HG03280 (cell line): ENCODE measurements at regions not wholly inside any gene's neighbourhood (a gene's known extent, or its start where the extent isn't known, plus 50 kb on each side); places are given as distances from the start of the nearest gene placed in this dataset.
"Not testable (repeated sequence)": the region's sequence is repeated elsewhere in the genome, so short reads cannot be mapped to it uniquely, and the experiment has no call there.

ENCODE experiments used
- ATAC-seq: cut with Tn5 transposase; IDR thresholded peaks from one replicate; pipeline ENCODE4 v1.9.1; 2021; ENCODE audit warnings: mild to moderate bottlenecking, moderate library complexity; ENCODE audit not compliant: unreplicated experiment

DNA sequence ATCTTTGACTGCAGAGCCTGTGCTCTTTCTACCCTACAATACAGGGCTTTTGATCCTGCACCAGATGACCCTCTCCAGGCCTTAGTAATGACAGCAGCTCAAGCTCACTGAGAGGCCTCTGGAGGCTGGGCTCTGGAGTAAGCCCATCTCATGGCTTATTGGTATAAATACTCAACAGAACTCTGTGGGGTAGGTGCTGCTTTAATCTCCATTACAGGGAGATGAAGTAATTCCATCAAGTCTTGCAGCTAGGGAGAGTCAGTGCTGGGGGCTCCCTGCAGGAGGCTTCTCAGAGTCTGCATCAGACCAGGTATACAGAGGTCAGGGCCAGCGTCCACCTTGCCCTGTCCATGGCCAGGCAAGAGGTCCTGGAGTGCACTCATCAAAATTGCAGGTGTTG is 89.2 kb upstream of the SLC6A11 start:
- ATAC-seq: no peak

DNA sequence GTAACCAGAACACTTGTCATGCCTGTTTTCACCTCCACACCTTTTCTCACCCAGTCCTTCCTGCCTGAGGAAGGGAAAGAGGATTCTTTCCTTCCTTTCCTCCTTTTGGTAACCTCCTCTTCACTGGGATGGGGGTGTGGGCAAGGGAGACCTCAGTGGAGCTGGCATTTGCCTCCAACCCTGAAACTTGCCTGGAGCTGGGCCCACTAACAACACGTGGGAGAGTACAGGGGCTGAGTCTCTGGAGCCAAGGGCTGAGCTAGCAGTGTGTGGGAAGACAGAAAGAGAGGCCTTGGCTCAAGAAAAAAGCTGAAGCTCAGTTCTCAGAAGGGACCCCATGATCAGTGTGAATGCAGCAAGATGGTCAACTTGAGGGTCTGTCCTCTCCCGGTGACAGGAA is 86.6 kb upstream of the SLC6A11 start:
- ATAC-seq: no peak

GRCh38 chr3:10732292-10732691 is 83.7 kb upstream of the SLC6A11 start:
- ATAC-seq: no peak

DNA sequence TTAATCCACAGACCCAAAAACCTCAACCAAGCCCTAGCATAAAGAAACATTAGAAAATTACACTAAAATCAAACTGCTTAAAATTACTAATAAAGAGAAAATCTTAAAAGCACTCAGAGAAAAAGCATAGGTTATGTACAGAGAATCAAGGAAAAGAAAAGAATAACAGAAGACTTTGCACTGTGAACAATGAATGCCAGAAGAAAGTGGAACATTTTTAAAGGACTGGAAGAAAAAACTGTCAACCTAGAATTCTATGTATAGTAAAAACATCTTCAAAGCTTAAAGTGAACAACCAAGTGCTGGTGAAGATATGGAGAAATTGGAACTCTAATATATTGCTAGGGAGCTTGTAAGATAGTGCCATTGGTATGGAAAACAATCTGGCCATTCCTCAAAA is 82.7 kb upstream of the SLC6A11 start:
- no peak for ATAC-seq

DNA sequence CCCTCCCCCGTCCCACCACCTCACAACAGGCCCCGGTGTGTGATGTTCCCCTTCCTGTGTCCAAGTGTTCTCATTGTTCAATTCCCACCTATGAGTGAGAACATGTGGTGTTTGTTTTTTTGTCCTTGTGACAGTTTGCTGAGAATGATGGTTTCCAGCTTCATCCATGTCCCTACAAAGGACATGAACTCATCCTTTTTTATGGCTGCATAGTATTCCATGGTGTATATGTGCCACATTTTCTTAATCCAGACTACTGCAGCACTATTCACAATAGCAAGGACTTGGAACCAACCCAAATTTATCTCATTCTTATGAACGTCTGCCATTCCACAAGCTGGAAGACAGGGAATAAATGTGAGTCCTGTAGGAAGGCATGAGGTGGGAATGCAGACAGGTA is 79.6 kb upstream of the SLC6A11 start:
- ATAC-seq: not testable (repeated sequence)

GRCh38 chr3:10737785-10738184 is 78.2 kb upstream of the SLC6A11 start:
- no peak for ATAC-seq

DNA sequence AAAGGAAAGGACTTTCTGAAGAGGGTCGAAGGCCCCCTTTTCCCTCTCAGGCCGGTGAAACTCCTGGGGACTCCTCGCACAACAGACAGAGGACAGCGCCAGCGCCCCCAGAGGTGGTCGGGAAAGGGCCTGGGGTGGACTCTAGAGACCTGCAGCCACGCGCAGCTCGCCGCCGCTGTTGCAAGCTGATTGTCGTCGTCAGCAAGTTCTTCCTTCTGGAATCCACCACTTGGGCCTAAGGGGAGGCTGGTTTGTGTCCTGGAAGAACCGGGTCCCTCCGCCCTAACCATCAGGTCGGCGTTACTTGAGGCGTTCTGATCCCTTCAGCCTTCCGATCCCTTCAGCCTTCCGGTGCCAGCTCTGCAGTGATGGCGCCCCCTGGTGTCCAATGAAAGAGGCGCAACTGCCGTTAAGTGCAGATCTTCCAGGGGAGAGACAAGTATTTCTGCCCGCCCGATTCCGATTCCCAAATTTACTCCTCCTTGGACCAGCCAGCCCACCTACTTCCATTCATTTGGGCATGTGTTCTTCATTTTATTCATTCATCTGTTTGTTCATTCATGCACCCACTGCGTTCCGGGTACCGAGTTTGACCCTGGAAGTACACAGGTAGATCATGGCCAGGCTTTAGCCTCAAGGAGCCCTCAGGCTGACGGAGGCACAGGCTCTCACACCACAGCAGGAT is 77.2 kb upstream of the SLC6A11 start:
- no peak for ATAC-seq

- no peak for ATAC-seq
Measured at GRCh38 chr3:10740954-10741353, 75.1 kb upstream of the SLC6A11 start.

DNA sequence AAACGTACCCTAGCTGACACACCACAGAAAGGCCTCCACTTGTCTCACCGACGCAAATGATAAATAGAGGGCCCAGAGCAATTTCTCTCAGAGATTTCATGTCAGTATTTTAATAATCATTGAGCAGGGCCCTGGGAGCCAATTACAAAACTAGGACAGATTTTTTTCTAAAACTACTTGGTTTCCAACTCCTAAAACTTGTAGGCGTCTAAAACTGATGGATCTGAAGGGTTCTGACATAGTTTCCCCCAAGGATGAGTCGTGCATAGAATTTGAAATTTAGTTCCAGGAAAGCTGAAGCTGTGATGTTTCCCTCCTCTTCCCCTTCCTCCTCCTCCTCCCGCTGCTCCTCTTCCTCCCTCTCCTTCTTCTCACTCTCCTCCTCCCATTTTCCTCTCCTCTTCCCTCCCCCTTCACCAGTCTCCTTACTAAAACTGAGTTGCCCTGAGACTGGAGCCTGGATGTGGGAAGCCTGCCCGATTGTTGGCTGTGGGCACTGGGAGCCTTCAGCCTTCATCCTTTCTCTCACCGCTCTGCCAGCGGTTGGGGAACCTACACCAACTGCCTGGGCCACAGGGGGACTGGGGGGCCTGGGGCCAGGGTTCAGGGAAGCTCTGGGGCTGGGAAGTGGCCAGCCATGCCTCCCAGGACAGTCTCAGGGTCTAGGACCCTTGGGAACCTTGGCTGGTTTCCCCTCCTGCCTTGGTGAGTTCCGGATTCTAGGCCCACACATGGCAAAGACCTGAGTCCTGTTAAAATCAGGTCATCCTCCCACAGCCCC is 73.9 kb upstream of the SLC6A11 start:
- no peak for ATAC-seq

DNA sequence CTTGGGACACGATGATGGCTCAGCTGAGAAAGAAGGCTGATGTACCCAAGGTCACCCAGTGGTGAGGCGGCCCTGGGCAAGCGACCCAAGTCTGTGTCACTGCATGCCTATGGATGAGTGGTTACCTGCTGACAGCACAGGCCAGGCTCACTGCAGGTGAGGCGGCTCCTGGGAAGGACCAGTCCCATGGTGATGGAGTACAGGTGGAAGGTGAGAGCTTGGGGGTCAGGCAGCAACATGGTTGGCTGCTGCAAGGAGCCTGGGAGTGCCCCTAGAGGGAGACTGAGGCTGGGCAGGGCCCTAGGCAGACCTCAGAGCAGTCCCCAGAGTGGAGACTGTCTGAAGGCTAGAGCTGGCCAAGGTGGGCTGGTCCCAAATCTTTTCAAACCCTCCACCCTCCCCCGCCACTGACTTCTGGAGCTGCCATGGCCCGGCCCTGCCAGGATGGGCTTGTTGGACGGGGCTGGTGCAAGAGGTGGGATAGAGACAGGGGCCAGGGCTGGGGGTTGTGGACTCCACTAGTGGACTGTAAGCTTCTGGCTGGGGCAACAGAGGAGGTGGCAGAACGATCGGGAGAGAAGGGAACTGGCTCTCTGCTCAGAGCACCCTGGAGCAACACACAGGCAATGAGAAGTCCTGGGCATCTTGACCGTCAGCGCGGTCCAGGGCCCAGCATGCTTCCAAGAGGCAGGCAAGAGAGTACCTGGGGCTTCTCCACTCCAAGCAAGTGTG is 72.5 kb upstream of the SLC6A11 start:
- ATAC-seq: no peak

GRCh38 chr3:10744098-10744465 is 71.9 kb upstream of the SLC6A11 start:
- no peak for ATAC-seq

DNA sequence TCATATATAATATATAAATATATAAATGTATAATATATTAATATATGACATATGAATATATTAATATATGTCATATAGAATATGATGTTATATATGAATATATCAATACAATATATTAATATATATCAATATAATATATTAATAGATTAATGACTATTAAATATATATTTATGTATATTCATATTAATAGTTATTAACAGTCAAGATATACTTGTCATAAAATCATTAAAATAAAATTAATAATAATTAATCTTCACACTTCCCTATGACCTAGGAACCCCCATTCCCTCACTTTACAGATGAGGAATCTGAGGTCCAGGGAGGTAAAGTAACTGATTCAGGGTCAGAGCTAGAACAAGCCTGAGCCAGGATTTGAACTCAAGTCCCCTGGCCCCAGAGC is 70.6 kb upstream of the SLC6A11 start:
- ATAC-seq: no peak

DNA sequence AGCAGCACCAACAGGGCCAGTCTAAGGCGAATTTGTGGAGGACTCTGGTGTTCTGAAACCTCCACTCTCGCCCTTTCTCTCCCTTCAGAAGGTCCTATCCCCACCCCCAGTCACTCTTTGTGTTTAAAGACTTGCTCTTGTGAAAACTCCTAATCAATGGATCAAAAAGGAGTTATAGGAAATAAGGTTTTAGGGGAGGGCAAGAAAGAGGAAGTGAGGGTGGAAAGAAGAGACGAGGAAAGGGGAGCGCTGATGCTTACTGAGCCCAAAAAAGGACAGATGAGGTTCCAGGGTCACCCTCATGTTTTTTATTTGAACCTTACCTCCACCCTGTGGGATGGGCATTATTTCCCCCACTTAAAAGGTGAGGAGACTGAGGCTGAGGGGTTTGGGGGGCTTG is 70.0 kb upstream of the SLC6A11 start:
- no peak for ATAC-seq

GRCh38 chr3:10746684-10747083 is 69.3 kb upstream of the SLC6A11 start:
- ATAC-seq: no peak

DNA sequence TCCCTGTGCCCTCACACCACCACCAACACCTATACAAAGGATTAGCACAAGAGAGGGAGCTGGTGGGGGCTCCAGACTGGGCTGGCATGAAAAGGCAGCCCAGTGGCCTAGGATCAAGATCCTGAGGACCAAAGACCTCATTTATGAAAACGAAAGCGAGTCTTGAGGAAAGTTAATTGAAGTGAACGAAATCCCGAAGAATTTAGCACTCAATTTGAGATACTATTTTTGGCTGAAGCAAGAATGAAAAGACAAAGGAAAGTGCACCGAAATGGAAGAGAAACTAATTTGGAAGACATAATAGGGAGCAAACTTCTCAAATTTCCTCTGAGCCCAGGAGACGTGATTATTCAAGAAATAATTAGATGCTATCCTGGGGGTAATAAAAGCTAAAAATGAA is 68.7 kb upstream of the SLC6A11 start:
- no peak for ATAC-seq

DNA sequence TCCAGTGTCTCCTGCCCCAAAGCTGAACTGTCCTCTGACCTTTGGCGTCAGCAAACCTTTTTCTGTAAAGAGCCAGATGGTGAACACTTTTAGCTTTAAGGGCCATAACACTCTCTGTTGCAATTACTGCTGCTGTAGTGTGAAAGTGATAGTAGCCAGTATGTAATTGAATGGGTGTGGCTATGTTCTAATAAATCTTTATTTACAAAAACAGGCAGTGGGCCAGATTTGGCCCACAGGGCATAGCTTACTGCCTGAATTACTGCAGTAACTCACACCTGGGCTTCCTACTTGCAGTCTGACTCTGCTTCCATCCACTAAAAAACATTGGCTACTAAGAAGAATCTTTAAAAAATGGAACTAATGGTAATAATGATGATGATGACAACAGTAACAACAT is 68.0 kb upstream of the SLC6A11 start:
- no peak for ATAC-seq

DNA sequence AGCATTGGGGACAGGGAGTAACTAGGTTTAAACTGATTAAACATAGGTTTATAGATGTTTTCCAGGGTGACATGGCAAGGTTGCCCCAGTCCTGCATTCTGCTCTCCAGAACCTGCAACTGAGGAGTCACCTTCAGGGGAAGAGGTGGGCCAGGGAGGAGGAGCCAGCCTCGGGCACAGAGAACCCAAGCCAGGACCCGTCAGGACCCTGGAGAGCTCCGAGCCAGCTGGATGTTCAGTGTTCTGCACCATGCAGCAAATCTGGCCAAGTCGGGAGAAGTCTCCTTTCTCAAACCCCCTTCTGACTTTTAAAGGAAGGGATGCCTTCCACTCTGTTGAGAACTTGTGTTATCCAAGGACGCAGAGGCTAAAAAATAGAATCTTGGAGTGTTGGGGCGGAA is 62.1 kb upstream of the SLC6A11 start:
- no peak for ATAC-seq

GRCh38 chr3:10756546-10756945 is 59.5 kb upstream of the SLC6A11 start:
- no peak for ATAC-seq

DNA sequence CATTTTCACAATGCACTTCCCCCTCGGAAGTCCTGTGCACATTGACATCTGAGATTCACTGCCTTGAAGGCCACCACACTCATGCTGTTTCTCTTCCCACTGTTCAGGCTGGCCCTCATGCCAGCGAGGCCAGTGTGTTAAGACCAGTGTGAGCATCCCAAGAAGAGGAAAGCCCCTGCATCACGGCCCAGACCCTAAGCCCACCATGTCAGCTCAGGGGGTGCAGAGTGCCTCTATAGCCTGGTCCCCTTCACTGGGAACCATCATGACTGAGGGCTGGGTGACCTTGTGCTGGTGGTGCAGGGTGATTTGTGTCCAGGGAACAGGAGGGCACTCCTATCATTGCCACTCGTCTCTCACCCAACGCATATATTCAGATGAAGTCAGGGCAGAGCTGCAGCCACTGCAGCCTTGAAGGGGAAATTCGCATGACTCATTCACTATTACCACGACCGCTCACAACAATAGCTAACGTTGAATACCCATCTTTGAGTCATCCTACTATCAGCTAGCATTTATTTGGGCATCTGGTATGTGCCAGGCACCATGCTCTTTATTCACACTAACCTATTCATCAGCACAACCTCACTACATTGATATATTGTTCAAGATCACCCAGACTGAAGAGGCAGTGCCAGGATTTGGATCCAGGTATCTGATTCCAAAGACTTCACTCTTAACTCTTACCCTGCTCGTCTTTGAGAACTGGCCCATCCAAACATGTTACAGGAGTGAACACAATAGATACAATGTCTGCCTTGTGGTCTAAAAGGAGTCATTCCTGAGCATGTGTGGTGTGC is 58.8 kb upstream of the SLC6A11 start:
- ATAC-seq: no peak

DNA sequence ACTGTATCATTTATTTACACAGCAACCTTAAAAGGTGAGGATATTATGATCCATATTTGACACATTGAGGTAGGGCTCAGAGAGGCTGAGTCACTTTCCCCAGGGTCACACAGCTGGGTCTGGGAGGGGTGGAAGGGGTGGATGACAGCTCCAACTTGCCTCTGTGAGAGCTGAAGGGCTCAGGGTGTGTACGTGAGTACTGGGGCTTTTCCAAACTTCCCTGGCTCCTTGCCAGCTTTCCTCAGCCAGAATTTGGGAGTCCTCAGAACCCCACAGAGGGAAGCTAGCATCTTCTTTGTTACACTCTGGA is 58.3 kb upstream of the SLC6A11 start:
- ATAC-seq: no peak

DNA sequence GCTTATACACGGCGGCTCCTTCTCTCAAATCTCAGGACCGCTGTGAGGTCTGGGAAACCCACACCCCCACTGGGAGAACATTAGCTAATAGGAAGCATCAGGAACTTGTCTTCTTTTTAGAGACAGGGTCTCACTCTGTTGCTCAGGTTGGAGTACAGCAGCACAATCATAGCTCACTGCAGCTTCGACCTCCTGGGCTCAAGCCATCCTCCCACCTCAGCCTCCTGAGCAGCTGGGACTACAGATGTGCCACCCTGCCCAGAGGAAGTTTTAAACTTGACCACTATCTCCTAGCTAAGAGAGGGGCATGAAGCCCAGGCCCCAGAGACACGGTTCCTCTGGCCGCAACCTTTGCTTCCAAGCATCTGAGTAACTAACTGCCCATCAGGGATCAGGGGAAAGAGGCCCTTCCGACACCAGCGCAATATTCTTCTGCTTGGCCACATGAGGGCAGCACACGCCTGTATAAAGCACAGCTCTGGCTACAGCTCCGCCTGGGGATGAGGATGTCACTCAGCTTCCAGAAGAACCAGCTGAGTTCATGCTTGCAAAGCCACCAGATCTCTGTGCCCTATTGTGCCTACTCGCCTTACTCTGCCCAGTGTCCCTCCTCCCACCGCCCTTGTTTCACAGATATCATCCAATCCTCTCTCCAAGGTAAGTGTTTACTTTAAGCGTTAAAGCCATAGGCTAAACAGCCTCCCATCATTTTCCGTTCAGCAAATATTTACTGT is 57.6 kb upstream of the SLC6A11 start:
- ATAC-seq: no peak
